HG02763 (cell line): ENCODE measurements at regions not wholly inside any gene's neighbourhood (a gene's known extent, or its start where the extent isn't known, plus 50 kb on each side); places are given as distances from the start of the nearest gene placed in this dataset.
A peak's percentile ranks its signal among the peaks of the same experiment; 100 is the strongest.

ENCODE experiments used
- ATAC-seq: cut with Tn5 transposase; IDR thresholded peaks from one replicate; pipeline ENCODE4 v1.9.1; 2021; ENCODE audit warnings: mild to moderate bottlenecking, moderate library complexity; ENCODE audit not compliant: unreplicated experiment

- ATAC-seq, result no peak
Measured at GRCh38 chr5:167481345-167481744, 810.1 kb upstream of the WWC1 start.

- no peak for ATAC-seq
Measured at GRCh38 chr5:167482555-167482954, 808.9 kb upstream of the WWC1 start.

- no peak for ATAC-seq
Measured at GRCh38 chr5:167485061-167485774, 806.2 kb upstream of the WWC1 start.

DNA sequence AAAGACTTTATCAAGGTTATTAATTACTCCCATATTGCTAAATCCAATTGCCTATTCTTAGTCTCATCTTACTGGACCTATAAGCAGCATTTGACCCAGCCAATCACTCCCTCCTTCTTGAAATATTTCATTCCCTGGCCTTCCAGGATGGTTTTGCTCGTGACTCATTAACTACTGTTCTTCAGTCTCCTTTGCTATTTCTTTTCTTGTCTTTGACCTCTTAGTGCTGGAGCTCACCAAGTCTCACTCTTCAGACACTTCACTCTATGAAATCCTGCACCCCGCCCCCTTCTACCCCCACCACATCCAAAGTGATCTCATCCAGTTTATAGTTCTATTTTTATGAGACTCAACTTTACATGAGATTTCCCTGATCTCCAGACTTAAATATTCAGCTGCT lies 803.1 kb upstream of the WWC1 start:
- no peak for ATAC-seq

DNA sequence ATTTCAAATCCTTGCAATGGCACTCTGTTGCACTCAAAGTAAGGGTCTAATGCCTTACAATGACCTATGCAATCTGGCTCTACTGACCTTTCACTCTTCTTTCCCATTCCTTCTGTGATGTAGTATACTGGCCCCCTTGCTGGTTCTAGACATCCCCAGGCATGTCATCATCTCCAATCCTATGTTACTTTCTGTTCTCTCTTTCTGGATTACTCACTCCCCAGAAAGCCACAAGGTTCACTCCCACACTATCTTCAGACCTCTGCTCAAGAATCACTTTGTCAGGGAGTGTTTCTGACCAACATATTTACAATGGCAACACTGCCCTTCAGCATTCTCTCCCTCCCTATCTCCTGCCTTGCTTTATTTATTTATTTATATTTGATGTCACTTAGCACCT lies 802.2 kb upstream of the WWC1 start:
- ATAC-seq, result peak; percentile 56

DNA sequence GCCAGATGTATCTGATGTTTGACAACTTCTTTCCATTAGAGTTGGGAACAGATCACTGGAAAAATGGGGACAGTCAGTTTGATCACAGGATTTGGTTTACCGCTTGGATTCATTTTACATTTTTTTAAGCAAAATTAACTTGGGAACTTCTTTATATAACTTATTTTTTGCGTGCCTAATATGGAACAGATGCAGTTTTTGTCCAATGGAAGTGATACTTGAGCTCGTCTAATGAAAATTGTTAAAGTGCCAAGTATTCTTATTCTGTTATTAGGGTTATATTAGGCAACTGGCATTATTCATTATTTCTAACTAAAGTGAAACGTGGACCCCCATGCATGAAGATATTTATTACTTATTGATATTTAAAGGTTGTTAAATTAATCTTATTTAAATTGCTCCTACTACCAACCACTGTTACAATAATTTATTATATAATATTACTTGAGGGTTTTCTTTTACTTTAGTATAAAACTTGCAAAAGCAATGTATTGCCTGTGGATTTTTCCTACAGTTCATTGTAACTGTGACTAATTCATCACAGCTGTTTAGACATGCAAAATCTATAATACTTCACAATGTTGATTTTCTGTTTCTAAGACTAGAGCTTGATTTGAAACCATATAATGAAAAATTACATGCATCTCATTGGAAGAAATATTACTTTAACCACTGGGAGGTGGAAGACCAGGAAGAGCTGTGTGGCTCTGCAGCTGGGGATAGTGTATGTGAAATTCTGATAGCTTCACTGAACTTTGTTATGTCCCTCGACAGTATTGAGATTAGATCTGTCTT lies 787.3 kb upstream of the WWC1 start:
- no peak for ATAC-seq

DNA sequence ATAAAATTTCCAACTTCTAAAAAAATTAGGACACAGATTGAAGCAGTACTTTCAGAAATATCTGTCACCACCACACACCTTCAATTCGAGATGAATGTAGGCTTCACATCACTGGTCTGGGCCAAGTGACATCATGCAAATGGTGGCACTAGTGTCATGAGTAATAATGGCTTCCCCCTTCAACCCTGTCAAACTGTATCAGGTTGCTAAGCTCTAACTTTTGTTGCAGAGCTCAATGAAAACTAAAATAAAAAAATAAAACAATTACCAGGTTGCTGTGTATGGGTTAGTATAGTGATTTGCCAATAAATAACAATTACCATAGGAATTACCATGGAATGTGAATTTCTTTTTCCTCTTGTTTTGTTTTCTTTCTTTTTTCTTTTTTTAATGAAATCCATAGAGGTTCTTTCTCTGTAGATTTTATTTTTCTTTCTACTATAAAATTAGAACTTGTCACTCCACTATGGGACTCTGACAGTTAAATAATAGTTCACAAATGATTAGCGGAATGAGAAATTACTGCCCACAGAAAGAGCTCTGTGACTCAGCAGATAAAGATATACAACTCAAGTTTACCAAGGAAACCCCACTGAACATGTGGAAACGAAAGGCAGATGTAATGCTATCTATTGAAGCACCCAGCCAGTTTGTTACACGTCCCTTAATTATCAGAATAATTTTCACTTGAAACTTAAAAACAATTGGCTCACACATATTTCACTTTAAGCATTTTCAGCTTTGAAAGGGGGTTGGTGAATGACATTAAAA lies 783.8 kb upstream of the WWC1 start:
- no peak for ATAC-seq

DNA sequence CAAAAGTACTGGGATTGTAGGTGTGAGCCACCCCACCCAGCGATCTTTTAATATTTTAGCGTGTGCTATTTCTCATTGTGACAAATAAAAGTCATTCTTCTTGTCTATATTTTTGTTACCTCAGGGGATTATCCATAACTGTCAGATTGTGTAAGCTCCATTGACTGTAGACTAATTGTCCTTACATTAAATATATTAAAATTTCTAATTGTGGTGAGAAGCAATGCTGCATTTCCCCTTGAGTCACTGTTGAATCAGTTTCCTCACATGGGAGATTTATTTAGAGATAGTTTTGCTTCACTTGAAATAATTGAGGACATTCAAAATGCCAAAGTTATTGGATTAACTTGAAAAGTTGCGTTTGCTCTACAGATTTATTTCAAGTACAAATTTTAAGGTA lies 782.4 kb upstream of the WWC1 start:
- ATAC-seq, result no peak

- ATAC-seq, result no peak
Measured at GRCh38 chr5:167511276-167511675, 780.2 kb upstream of the WWC1 start.

DNA sequence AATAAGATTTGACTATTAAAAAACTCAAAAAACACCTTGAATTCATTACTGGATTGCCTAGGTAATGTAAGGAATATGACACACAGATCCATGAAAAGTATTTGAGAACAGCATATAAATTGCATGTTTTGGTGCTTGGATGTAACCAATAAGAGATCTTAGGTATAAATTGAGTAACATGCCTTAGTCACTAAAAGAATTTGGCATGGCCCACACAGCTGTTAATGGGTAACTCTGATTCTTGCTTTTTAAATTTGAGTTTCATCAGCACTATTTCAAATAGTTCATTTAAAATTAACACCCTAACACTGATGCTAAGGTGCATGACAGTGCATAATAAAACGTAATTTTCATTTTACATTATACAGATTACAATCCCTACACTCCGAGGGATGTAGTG lies 779.3 kb upstream of the WWC1 start:
- ATAC-seq, result no peak

DNA sequence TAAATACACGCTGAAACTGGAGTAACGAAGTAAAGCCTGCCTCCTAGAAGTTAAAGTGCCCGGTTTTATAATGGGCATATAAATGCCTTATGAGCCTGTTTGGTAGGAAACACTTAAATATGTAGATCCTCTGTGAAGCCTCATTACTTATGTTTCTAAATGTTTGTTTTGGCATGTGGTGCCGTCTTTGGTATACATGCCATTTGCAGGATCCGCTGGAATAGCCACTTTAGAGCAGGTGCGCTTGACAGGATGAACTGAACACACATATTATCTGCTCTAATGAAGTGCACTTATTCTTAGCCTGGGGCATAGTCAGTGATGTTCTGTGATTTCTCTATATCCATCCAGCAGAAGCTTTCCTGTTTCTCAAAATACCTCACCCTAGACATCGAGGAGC lies 778.1 kb upstream of the WWC1 start:
- ATAC-seq, result no peak

- no peak for ATAC-seq
Measured at GRCh38 chr5:167514461-167514860, 777.0 kb upstream of the WWC1 start.

- ATAC-seq, result no peak
Measured at GRCh38 chr5:167525004-167525403, 766.4 kb upstream of the WWC1 start.

GRCh38 chr5:167528651-167529050 lies 762.8 kb upstream of the WWC1 start:
- no peak for ATAC-seq

GRCh38 chr5:167530548-167530947 lies 760.9 kb upstream of the WWC1 start:
- ATAC-seq, result no peak

- no peak for ATAC-seq
Measured at GRCh38 chr5:167533814-167534795, 757.3 kb upstream of the WWC1 start.

DNA sequence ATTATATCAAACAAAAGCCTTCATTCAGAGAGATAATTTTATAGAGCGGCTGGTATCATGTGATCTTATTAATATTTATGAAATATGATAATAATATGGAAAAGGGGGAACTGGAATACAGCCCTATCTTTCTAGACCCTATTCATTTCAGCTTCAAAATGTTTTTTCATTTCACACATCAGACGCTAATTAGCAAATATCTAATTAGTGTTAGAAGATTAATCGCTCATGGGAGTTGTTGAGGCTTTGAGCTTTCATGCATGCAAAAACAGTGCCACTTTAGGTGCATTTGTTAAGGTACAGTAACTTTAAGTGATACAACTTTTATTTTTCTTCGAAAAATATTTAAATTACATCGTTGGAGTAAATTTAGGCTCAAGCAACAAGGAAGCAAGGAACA lies 751.7 kb upstream of the WWC1 start:
- ATAC-seq, result no peak

- no peak for ATAC-seq
Measured at GRCh38 chr5:167546270-167546669, 745.2 kb upstream of the WWC1 start.

GRCh38 chr5:167552356-167552755 lies 739.1 kb upstream of the WWC1 start:
- no peak for ATAC-seq

DNA sequence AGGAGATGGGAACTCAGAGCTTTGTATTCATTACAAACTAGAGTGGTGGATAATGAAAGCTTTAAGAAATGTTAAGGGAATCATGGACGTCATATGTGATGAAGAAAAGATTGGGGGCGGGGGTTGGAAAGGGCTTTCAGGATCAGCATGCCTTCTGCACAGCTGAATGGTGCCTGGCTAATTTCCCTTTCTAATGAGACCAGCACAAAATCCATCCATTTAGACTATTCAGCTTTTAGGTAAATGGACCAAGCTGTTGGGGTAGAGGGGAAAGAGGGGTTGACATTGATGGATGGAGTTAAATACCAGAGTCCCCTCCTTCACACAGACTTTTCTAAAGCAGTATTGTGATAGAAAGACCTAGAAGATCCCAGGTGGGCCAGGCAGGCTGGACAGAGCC lies 737.9 kb upstream of the WWC1 start:
- ATAC-seq, result no peak
